HEK293T (cell line): ENCODE measurements at regions not wholly inside any gene's neighbourhood (a gene's known extent, or its start where the extent isn't known, plus 50 kb on each side); places are given as distances from the start of the nearest gene placed in this dataset.

ENCODE experiments used
- CTCF ChIA-PET: fragments of 350-600 bp; formaldehyde crosslinking; extraction: SDS; loops from one replicate; lab custom pipeline; 2021; ENCODE audit warnings: antibody characterized with exemption, inconsistent platforms; lab: Yijun Ruan, JAX
- POLR2A ChIA-PET: fragments of 350-600 bp; formaldehyde crosslinking; extraction: SDS; loops from one replicate; lab custom pipeline; 2020; ENCODE audit warnings: antibody characterized with exemption, inconsistent platforms; lab: Yijun Ruan, JAX
- DNase-seq: peaks from one replicate; pipeline ENCODE4 v3.0.0; 2012; ENCODE audit warnings: mixed read lengths; ENCODE audit errors: extremely low spot score
- ARNT ChIP-seq: fragments of 450-650 bp; IDR thresholded peaks from 2 replicates; pipeline ENCODE4 v1.6.1; 2017; ENCODE audit warnings: mild to moderate bottlenecking
- BHLHE40 ChIP-seq: fragments of 450-650 bp; IDR thresholded peaks from 2 replicates; pipeline ENCODE4 v1.6.1; 2016; ENCODE audit warnings: mild to moderate bottlenecking, moderate library complexity, borderline replicate concordance
- CTBP1 ChIP-seq: fragments of 450-650 bp; IDR thresholded peaks from 2 replicates; pipeline ENCODE4 v1.6.1; 2016; ENCODE audit warnings: borderline replicate concordance
- ELF4 ChIP-seq: fragments of 450-650 bp; IDR thresholded peaks from 2 replicates; pipeline ENCODE4 v1.6.1; 2017; ENCODE audit warnings: antibody characterized with exemption
- FOXA1 ChIP-seq: fragments of 450-650 bp; IDR thresholded peaks from 2 replicates; pipeline ENCODE4 v1.6.1; 2016; ENCODE audit warnings: mild to moderate bottlenecking
- FOXK2 ChIP-seq: fragments of 450-650 bp; IDR thresholded peaks from 2 replicates; pipeline ENCODE4 v1.6.1; 2016; ENCODE audit warnings: mild to moderate bottlenecking
- FOXM1 ChIP-seq: fragments of 450-650 bp; IDR thresholded peaks from 2 replicates; pipeline ENCODE4 v1.6.1; 2017; ENCODE audit warnings: mild to moderate bottlenecking, borderline replicate concordance
- HDGF ChIP-seq: fragments of 450-650 bp; IDR thresholded peaks from 2 replicates; pipeline ENCODE4 v1.6.1; 2017; ENCODE audit warnings: antibody characterized with exemption, borderline replicate concordance
- L3MBTL2 ChIP-seq: fragments of 450-650 bp; conservative IDR thresholded peaks from 2 replicates; pipeline ENCODE4 v1.6.1; 2016; ENCODE audit warnings: mild to moderate bottlenecking
- LEF1 ChIP-seq: fragments of 450-650 bp; IDR thresholded peaks from 2 replicates; pipeline ENCODE4 v1.6.1; 2017; ENCODE audit warnings: mild to moderate bottlenecking, borderline replicate concordance
- NFRKB ChIP-seq: fragments of 450-650 bp; IDR thresholded peaks from 2 replicates; pipeline ENCODE4 v1.6.1; 2016; ENCODE audit warnings: mild to moderate bottlenecking, moderate library complexity
- PKNOX1 ChIP-seq: fragments of 450-650 bp; IDR thresholded peaks from 2 replicates; pipeline ENCODE4 v1.6.1; 2016
- SP1 ChIP-seq: fragments of 450-650 bp; IDR thresholded peaks from 2 replicates; pipeline ENCODE4 v1.6.1; 2017
- SUZ12 ChIP-seq: fragments of 450-650 bp; IDR thresholded peaks from 2 replicates; pipeline ENCODE4 v1.6.1; 2016; ENCODE audit warnings: mild to moderate bottlenecking
- TARDBP ChIP-seq: fragments of 450-650 bp; IDR thresholded peaks from 2 replicates; pipeline ENCODE4 v1.6.1; 2016
- ZNF384 ChIP-seq: fragments of 450-650 bp; IDR thresholded peaks from 2 replicates; pipeline ENCODE4 v1.6.1; 2016

GRCh38 chr17:77266891-77267341, 126.1 kb downstream of the SEC14L1 start:
- TF ChIP-seq LEF1: no peak
- TF ChIP-seq FOXK2: no peak
- TF ChIP-seq CTBP1: no peak
- TF ChIP-seq BHLHE40: no peak
- TF ChIP-seq PKNOX1: no peak
- TF ChIP-seq SUZ12: no peak
- no peak for TF ChIP-seq FOXA1
- no peak for TF ChIP-seq SP1
- TF ChIP-seq FOXM1: no peak
- no peak for TF ChIP-seq ELF4
- TF ChIP-seq TARDBP: no peak
- TF ChIP-seq ZNF384: no peak
- no peak for TF ChIP-seq HDGF
- no peak for TF ChIP-seq L3MBTL2
- no peak for TF ChIP-seq NFRKB
- TF ChIP-seq ARNT: no peak
- peak; percentile 69 for DNase-seq
- ChIA-PET POLR2A (no interaction called here), CTCF (interaction anchor here (0.7 to 1.0 kb wide), 4 partner anchors 10 to 705 kb away, joined by 3 to 4 read pairs (median 3); no protein-coding TSS in a partner anchor)

- POLR2A ChIA-PET: no interaction called here
- TF ChIP-seq TARDBP: no peak
- TF ChIP-seq PKNOX1: no peak
- TF ChIP-seq ELF4: no peak
- no peak for TF ChIP-seq CTBP1
- TF ChIP-seq L3MBTL2: no peak
- TF ChIP-seq FOXM1: no peak
- no peak for TF ChIP-seq BHLHE40
- TF ChIP-seq LEF1: no peak
- TF ChIP-seq ZNF384: no peak
- TF ChIP-seq SUZ12: no peak
- no peak for TF ChIP-seq HDGF
- DNase-seq: no peak
- CTCF ChIA-PET: no interaction called here
Measured at GRCh38 chr17:77269696-77270681, 129.2 kb downstream of the SEC14L1 start.

GRCh38 chr17:77271411-77271810, 130.6 kb downstream of the SEC14L1 start:
- no peak for DNase-seq
- TF ChIP-seq PKNOX1: no peak; the same call in 1 of the 2 replicates
- no peak for TF ChIP-seq SP1
- no peak for TF ChIP-seq FOXK2
- no peak for TF ChIP-seq ELF4
- ChIA-PET POLR2A (interaction anchor here (0.9 kb wide), 1 partner anchor 198 kb away, joined by 3 read pairs; no protein-coding TSS in a partner anchor), CTCF (interaction anchor here (0.7 kb wide), 1 partner anchor 14 kb away, joined by 3 read pairs; no protein-coding TSS in a partner anchor)

- TF ChIP-seq SUZ12 (no peak), ELF4 (no peak), FOXK2 (no peak)
- CTCF ChIA-PET: interaction anchor here (0.6 kb wide), 1 partner anchor 145 kb away, joined by 3 read pairs; no protein-coding TSS in a partner anchor
- DNase-seq: no peak
- POLR2A ChIA-PET: interaction anchor here (1.0 kb wide), 1 partner anchor 17 kb away, joined by 3 read pairs; no protein-coding TSS in a partner anchor
Measured at GRCh38 chr17:77273397-77274085, 132.8 kb downstream of the SEC14L1 start.

- CTCF ChIA-PET: interaction anchor here (0.6 kb wide), 2 partner anchors 146 to 185 kb away, joined by 3 read pairs; no protein-coding TSS in a partner anchor
- POLR2A ChIA-PET: interaction anchor here (1.0 kb wide), 1 partner anchor 18 kb away, joined by 3 read pairs; no protein-coding TSS in a partner anchor
- DNase-seq: no peak
- TF ChIP-seq CTBP1: no peak
- TF ChIP-seq SP1: no peak
- TF ChIP-seq HDGF: no peak
- TF ChIP-seq SUZ12: no peak
- TF ChIP-seq FOXA1: no peak
- no peak for TF ChIP-seq FOXM1
- no peak for TF ChIP-seq ELF4
- no peak for TF ChIP-seq PKNOX1
- TF ChIP-seq BHLHE40: no peak
- TF ChIP-seq NFRKB: no peak
- TF ChIP-seq ARNT: no peak
- no peak for TF ChIP-seq L3MBTL2
- TF ChIP-seq FOXK2: no peak
- no peak for TF ChIP-seq TARDBP
- TF ChIP-seq ZNF384: no peak
- no peak for TF ChIP-seq LEF1
Measured at GRCh38 chr17:77274096-77274845, 133.5 kb downstream of the SEC14L1 start.
